ENCODE measurements at regions not wholly inside any gene's neighbourhood (a gene's known extent, or its start where the extent isn't known, plus 50 kb on each side); places are given as distances from the start of the nearest gene placed in this dataset.

DNA sequence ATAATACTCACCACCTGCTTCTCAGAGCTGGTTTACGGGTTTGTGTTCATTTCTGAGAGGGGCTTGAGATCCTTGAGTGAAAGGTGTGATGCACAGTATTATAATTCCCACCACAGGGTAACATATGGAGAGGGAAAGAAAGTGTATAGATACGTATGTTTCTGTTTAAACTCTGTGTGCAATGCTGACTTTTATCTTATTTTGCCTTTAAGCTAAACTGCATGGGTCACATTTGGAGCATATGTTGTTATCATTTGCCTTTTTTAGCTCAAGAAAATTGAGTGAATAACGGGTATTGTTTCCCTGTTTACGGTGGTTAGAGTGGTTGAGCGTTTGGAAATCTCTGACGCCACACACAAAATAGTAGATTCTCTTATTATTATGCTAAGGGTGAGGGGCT is 191.1 kb upstream of the NFIA start:
- TF ChIP-seq SMAD3 (CRISPR knock-in tag; IDR thresholded peaks at IDR 0.05; ENCODE audit: borderline replicate concordance) (no peak), IRF2 (CRISPR knock-in tag; IDR thresholded peaks at IDR 0.05; ENCODE audit: borderline replicate concordance, low read depth) (no peak), ZNF416 (CRISPR knock-in tag; IDR thresholded peaks at IDR 0.05) (no peak), MYBL2 (CRISPR knock-in tag; IDR thresholded peaks at IDR 0.05) (no peak), ZNF121 (CRISPR knock-in tag; IDR thresholded peaks at IDR 0.05) (no peak), NFATC4 (CRISPR knock-in tag; IDR thresholded peaks at IDR 0.05) (no peak), JUN (CRISPR knock-in tag; IDR thresholded peaks at IDR 0.05) (no peak), HMGA2 (CRISPR knock-in tag; IDR thresholded peaks at IDR 0.05) (no peak), ESRRA (CRISPR knock-in tag; IDR thresholded peaks at IDR 0.05; ENCODE audit: borderline replicate concordance) (no peak), ELF4 (CRISPR knock-in tag; IDR thresholded peaks at IDR 0.05; ENCODE audit: low read depth) (no peak), ZNF423 (CRISPR knock-in tag; IDR thresholded peaks at IDR 0.05) (no peak), NR1H2 (CRISPR knock-in tag; IDR thresholded peaks at IDR 0.05) (no peak)
- TF ChIP-seq, protein P1, sequence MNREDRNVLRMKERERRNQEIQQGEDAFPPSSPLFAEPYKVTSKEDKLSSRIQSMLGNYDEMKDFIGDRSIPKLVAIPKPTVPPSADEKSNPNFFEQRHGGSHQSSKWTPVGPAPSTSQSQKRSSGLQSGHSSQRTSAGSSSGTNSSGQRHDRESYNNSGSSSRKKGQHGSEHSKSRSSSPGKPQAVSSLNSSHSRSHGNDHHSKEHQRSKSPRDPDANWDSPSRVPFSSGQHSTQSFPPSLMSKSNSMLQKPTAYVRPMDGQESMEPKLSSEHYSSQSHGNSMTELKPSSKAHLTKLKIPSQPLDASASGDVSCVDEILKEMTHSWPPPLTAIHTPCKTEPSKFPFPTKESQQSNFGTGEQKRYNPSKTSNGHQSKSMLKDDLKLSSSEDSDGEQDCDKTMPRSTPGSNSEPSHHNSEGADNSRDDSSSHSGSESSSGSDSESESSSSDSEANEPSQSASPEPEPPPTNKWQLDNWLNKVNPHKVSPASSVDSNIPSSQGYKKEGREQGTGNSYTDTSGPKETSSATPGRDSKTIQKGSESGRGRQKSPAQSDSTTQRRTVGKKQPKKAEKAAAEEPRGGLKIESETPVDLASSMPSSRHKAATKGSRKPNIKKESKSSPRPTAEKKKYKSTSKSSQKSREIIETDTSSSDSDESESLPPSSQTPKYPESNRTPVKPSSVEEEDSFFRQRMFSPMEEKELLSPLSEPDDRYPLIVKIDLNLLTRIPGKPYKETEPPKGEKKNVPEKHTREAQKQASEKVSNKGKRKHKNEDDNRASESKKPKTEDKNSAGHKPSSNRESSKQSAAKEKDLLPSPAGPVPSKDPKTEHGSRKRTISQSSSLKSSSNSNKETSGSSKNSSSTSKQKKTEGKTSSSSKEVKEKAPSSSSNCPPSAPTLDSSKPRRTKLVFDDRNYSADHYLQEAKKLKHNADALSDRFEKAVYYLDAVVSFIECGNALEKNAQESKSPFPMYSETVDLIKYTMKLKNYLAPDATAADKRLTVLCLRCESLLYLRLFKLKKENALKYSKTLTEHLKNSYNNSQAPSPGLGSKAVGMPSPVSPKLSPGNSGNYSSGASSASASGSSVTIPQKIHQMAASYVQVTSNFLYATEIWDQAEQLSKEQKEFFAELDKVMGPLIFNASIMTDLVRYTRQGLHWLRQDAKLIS (CRISPR knock-in tag; IDR thresholded peaks at IDR 0.05; ENCODE audit: borderline replicate concordance), result no peak
- TF ChIP-seq, protein P2, sequence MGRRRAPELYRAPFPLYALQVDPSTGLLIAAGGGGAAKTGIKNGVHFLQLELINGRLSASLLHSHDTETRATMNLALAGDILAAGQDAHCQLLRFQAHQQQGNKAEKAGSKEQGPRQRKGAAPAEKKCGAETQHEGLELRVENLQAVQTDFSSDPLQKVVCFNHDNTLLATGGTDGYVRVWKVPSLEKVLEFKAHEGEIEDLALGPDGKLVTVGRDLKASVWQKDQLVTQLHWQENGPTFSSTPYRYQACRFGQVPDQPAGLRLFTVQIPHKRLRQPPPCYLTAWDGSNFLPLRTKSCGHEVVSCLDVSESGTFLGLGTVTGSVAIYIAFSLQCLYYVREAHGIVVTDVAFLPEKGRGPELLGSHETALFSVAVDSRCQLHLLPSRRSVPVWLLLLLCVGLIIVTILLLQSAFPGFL (CRISPR knock-in tag; IDR thresholded peaks at IDR 0.05; ENCODE audit: borderline replicate concordance), result no peak
- TF ChIP-seq, protein P3, sequence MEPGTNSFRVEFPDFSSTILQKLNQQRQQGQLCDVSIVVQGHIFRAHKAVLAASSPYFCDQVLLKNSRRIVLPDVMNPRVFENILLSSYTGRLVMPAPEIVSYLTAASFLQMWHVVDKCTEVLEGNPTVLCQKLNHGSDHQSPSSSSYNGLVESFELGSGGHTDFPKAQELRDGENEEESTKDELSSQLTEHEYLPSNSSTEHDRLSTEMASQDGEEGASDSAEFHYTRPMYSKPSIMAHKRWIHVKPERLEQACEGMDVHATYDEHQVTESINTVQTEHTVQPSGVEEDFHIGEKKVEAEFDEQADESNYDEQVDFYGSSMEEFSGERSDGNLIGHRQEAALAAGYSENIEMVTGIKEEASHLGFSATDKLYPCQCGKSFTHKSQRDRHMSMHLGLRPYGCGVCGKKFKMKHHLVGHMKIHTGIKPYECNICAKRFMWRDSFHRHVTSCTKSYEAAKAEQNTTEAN (CRISPR knock-in tag; IDR thresholded peaks at IDR 0.05), result no peak
- TF ChIP-seq, protein P4, sequence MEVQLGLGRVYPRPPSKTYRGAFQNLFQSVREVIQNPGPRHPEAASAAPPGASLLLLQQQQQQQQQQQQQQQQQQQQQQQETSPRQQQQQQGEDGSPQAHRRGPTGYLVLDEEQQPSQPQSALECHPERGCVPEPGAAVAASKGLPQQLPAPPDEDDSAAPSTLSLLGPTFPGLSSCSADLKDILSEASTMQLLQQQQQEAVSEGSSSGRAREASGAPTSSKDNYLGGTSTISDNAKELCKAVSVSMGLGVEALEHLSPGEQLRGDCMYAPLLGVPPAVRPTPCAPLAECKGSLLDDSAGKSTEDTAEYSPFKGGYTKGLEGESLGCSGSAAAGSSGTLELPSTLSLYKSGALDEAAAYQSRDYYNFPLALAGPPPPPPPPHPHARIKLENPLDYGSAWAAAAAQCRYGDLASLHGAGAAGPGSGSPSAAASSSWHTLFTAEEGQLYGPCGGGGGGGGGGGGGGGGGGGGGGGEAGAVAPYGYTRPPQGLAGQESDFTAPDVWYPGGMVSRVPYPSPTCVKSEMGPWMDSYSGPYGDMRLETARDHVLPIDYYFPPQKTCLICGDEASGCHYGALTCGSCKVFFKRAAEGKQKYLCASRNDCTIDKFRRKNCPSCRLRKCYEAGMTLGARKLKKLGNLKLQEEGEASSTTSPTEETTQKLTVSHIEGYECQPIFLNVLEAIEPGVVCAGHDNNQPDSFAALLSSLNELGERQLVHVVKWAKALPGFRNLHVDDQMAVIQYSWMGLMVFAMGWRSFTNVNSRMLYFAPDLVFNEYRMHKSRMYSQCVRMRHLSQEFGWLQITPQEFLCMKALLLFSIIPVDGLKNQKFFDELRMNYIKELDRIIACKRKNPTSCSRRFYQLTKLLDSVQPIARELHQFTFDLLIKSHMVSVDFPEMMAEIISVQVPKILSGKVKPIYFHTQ (CRISPR knock-in tag; IDR thresholded peaks at IDR 0.05), result no peak
- TF ChIP-seq, protein P5, sequence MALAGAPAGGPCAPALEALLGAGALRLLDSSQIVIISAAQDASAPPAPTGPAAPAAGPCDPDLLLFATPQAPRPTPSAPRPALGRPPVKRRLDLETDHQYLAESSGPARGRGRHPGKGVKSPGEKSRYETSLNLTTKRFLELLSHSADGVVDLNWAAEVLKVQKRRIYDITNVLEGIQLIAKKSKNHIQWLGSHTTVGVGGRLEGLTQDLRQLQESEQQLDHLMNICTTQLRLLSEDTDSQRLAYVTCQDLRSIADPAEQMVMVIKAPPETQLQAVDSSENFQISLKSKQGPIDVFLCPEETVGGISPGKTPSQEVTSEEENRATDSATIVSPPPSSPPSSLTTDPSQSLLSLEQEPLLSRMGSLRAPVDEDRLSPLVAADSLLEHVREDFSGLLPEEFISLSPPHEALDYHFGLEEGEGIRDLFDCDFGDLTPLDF (CRISPR knock-in tag; IDR thresholded peaks at IDR 0.05), result no peak
- TF ChIP-seq, protein P6, sequence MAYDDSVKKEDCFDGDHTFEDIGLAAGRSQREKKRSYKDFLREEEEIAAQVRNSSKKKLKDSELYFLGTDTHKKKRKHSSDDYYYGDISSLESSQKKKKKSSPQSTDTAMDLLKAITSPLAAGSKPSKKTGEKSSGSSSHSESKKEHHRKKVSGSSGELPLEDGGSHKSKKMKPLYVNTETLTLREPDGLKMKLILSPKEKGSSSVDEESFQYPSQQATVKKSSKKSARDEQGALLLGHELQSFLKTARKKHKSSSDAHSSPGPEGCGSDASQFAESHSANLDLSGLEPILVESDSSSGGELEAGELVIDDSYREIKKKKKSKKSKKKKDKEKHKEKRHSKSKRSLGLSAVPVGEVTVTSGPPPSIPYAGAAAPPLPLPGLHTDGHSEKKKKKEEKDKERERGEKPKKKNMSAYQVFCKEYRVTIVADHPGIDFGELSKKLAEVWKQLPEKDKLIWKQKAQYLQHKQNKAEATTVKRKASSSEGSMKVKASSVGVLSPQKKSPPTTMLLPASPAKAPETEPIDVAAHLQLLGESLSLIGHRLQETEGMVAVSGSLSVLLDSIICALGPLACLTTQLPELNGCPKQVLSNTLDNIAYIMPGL (CRISPR knock-in tag; IDR thresholded peaks at IDR 0.05), result no peak
- Mint-ChIP-seq H3K27me3 (ENCODE audit: low read depth) (no peaks in the 10 kb centered on the region), H3K27ac (no peak overlapping the region), H3K4me1 (peaks cover 70% of the 10 kb centered on the region), H3K9me3 (no peaks in the 10 kb centered on the region), H3K36me3 (no peaks in the 10 kb centered on the region), H3K4me3 (no peak overlapping the region)
- no peak for DNase-seq (ENCODE audit: low spot score)
- ChIA-PET CTCF (interaction anchor here (1.3 kb wide), 1 partner anchor 697 kb away, joined by 4 read pairs; no protein-coding TSS in a partner anchor), POLR2A (no interaction called here)
- no peak for ATAC-seq
